Retina (tissue), 1 donor: ENCODE measurements at regions not wholly inside any gene's neighbourhood (a gene's known extent, or its start where the extent isn't known, plus 50 kb on each side); places are given as distances from the start of the nearest gene placed in this dataset.

Experiments used
- DNase-seq: peaks from one replicate; pipeline ENCODE4 v3.0.0-alpha.2; 2016

DNA sequence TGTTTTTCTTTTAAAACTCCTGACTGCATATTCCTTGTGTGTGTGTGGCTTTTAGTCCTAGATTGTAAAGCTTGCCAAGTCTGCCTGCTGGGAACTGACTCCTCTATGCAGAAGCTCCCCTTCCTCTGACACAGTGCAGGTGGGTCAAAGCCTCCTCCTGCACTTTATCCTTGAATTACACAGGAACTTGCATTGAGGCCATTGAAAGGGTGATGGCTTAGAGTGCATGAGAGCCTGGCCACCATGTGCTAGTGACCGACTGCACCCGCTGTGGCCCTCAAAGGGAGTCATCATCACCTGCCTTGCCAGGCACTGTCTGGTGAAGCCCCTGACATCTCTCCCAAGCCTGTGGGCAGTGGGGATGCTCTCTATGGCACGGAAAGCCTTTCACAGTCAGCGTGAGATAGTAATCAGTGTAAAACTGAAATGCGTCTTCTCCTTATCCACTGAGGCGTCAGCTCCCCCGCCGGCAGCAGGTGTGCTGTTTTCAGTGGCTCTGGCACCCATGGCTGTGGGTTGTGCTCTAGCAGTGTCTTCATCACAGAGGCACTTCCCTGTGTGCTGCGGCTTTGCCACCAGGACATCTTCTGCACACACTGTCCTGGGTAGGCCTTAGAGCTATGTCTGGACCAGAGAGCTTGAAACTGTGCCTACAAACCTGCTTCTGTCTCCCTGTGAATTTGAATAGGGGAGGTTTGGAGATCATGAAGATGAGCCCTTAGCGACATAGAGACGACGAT is 87.9 kb downstream of the THBS2 start:
- DNase-seq: no peak

DNA sequence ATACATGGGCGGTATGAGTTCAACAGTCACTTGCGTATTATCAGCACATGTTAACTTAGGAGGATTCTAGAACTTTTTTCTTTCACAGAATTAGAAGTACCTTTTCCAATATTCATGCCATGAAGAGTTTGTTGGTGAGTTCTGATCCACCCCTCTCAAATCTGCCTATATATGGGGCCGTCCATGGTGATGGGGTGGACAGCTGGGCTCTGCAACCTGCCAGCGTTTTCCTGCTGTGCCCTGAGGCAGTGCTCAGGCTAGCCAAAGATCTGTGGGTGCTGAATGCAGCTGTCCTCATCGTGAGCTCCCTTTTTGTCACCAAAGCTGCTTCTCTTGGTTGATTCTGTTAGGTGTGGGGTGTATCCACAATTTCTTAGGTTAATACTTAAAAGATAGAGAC is 88.7 kb downstream of the THBS2 start:
- no peak for DNase-seq

DNA sequence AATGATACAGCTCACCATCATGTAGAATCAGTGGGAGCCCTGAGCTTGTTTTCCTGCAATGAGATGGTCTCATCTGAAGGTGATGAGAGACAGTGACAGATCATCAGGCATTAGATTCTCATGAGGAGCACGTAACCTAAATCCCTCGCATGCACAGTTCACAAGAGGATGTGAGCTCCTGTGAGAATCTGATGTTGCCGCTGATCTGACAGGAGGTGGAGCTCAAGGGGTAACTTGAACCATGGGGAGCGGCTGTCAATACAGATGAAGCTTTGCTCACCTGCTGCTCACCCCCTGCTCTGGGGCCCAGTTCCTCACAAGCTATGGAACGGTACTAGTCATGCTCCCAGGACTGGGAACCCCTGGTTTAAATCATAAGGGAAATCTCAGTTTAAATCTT is 89.2 kb downstream of the THBS2 start:
- DNase-seq: no peak

GRCh38 chr6:169163411-169163901 is 90.2 kb downstream of the THBS2 start:
- DNase-seq: no peak

GRCh38 chr6:169162752-169163407 is 90.8 kb downstream of the THBS2 start:
- DNase-seq: no peak

DNA sequence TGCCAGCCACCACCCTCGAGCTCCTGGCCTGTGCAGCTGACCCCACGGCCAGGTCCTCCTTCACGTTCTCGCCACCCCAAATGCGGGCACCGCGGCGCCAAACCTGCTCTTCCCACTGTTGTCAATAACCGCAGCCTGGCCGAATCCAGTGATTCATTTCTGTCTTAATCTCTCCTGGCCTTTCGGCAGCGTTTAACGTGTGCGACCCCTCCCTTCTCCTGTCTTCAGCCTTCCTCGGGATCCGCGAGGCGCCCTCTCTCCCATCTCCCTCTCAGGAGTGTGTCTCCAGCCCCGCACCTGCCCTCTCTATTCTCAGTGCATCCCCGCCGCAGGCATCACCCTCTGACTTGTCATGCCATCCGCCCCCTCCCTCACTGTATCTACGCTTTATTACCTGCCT is 91.4 kb downstream of the THBS2 start:
- DNase-seq: no peak

- no peak for DNase-seq
Measured at GRCh38 chr6:169161572-169162167, 92.0 kb downstream of the THBS2 start.

DNA sequence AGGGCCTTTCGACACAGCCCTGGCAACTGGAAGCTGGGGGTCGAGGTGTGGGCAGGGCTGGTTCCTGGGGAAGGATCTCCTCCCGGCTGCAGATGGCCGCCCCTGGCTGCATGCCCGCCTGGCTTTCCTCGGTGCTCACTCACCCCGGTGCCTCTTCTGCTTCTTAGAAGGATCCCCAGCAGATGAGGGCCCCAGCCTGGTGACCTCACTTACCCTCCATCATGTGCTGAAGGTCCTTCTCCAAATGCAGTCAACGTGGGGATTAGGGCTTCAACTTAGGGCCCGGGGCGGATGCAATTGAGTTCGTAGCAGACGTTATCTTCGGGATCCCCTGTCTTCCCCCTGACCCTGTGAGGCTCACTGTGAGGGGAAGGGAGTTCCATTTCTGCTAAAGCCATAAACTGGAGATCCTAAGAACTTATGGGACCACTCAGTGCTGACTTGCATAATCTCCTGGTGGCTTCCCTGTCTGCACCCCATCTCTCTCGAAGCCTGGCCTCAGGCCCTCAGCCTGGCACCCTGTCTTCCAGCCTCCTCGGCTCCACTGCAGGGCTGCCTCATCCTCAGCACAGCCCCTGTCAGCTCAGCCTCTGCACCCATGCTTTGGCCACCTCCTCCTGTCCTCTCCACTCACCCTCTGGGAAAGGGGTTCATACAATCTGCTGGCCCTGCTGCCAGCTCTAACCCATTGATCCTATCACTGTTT is 92.6 kb downstream of the THBS2 start:
- DNase-seq: no peak

DNA sequence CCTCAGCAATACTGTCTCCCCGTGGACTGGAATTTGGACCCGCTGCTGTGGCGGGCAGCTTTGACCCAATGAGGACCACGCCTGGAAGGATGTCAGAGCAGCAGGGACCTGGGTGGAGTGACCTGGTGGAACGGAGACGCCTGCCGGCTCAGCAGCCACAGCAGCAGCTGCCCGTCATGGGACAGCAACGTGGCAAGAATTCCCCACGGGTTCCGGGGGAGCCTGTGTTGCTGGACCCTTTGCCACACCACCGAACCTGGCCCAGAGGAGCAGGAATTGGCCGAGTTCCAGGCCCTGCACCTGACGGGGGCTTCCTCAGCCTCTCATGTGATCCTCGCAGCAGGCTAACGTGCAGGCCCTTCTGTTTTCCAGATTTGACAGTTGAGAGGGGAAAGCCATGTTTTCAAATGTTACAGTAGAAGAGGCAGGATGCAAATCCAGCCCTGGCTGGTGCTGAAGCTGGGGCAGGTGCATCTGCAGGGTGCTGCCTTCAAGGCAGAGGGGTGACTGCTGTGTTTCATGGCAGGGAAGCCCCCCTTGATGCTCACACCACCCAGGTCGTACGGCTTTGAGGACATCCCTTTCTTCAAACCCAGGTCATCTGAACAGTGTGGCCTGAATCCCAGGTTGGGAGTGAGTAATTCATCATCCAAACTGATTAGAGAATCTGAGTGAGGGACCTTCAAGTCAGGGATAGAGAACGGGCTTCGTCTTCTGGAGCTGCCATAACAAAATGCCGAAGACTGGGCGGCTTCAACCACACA is 93.4 kb downstream of the THBS2 start:
- no peak for DNase-seq

DNA sequence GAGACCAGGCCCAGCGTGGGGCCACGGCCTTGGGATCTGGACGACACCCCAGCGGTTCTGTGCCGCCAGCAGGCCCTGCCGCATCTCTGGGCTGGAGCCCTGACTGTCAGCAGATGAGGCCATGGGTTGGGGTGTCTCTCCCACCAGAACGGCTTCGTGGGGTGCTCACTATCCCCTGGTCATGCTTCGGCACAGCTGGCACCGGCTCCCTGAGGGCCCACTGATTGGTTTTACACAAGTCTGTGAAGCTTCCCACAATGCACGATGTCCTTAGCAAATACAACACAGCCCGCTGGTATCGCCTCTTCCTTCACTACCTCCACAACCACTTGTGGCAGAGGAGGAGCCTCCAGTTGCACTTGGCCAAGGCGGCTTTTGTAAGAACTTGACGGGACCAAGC is 94.3 kb downstream of the THBS2 start:
- no peak for DNase-seq

DNA sequence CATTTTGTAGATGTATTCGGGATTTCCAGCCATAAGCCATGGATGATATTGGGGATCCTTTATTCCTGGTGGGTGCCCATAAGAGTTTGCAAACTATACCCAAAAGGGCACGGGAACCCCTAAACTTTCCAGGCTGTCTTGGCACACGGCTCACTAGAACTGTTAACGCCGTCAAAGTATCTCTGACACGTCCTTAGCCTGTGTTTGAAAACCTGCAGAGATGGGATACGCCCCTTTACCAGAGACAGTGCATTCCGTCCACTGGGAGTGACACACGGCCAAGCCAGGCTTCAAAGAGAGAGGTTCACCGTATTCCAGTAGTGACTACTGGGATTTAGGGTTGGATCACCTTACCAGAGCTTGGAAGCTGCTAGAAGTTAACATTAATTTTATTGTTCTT is 95.0 kb downstream of the THBS2 start:
- DNase-seq: no peak

DNA sequence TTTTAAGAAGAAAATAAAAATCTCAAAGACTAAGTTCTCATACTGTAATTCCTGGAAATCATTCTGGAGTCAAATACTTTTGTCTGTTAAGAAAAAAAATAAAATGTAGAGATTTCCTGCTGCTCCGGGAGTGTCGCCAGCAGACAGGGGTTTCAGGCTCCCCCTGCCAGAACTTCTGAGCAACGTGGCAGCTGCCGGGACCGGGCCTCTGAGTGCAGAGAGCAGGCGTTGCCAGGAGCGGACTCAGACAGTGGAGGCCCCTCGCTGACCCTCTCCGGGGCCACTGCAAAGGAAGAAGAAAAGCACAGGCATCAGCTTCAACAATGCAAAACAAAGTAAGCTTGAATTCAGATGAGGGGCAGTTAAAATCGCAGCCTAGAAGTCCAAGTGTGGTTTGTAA is 95.5 kb downstream of the THBS2 start:
- DNase-seq: peak; percentile 54

DNA sequence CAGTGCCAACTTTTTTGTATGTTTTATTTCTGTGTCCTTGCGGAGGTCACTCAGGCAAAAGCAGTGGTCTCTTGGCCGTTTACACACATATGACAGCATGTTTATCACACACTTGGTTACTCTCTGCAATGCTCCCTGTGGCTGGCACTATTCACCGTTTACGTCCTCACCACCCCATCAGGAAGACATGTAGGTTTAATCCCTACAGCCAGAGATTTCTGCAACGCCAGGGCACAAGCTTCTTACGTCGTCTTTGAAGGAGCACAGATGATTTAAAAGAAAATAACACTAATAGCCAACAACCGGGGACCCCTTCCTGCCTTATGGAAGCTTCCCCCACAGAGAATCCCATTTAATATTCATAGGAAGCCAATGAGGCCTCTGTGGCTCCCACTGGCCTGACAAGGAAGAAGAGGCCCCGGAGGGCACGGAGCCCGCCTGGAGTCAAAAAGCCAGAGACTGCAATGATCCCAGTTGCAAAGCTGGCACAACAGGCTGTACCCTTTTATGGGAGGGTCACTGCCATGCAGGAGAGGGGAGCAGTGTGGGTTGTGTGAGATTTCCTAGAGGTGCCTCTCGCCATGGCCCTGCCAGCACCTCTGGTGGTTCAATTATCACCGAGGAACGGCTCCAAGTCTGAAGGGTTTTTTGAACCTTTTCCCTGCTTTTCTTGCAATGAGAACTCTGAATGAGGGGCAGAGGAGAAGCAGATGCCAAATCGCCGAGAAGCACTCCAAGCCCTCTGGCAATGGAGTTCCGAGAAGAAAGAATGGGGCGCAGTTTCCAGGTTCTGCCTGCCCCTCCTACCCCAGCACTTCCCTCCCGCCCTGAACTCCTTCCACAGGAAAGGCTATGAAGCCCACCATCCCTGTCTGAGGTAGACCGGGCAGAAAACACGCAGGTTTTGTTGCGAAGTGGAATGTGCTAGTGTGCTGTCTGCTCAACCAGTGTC is 96.2 kb downstream of the THBS2 start:
- no peak for DNase-seq

DNA sequence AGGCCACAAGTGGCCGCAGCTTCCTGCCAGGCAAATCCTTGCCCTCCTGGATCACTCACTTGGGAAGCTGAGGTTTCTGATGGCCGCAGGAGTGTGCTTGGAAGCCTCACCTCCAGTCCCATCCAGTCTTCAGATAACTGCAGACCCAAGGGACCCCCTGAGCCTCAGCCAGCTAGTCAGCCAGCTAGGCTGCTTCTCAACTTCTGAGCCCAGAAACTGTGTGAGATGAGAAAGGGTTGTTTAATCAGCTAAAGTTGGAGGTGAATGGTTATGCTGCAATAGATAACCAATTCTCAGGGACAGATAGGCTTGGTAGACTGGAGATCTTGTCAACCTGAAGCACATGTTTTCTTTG is 96.9 kb downstream of the THBS2 start:
- no peak for DNase-seq

DNA sequence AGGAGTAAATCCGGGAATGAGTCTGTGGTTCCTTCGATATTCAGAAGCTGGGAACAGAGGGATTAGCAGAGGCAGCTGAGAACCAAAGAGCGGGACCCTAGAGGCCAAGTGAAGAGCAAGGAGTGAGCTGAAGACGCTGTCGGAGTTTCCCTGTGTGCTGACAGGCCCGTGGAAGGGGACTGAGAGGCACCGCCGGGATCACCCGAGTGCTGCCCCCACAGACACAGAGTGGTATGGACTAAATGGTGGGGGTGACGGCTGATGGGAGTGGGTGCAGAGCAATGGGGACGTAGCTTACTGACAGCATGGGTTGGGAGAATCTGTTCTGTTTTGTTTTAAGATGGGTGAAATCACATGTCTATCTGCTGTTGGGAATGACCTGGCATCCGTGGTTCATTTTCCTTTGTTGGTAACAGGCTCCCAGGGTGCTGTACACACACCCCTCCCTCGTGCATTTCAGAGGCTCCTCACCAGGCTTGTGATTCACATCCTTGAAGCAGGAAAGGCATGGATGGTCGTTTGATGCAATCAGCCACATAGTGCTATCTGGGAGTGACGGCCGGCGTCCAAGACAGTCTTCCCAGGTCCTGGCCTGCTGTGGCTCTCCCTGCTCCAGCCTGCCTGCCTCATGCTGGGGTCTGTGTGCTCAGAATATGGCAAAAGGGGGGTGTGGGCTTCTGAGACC is 97.4 kb downstream of the THBS2 start:
- no peak for DNase-seq

DNA sequence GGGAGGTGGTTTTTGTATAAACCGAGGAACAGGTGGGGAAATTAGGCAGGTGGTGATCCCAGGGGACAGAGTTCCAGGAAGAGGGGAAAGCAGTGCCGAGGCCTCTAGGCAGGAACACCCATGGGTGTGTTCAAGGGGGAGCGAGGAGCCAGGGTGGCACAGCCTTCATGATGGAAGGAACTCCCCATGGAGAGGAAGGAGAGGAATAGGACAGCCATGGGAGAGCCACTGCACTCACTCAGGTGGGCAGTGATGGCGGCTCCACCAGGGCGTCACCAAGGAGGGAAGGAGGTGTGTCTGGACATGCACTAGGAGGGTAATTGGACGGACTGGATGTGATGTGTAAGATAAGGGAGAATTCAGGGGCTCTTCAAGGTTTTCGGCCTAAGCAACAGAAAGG is 98.2 kb downstream of the THBS2 start:
- no peak for DNase-seq

DNA sequence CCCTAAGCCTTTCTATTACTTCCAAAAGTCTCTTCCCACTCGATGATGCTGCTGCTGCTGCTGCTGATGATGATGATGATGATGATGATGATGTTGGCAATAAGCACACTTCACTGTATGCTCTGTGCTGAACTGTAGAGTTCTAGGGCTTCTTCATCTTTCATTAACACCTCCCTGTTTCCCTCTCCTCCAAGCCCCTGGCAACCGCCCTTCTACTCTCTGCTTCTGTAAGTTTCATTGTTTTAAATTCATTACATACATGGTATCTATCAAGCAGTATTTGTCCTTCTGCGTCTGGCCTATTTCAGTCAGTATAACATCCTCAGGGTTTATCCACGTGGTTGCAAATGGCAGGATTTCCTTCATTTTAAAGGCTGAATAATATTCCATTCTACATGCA is 100.2 kb downstream of the THBS2 start:
- no peak for DNase-seq

- DNase-seq: no peak
Measured at GRCh38 chr6:169146521-169146920, 107.1 kb downstream of the THBS2 start.

- no peak for DNase-seq
Measured at GRCh38 chr6:169145991-169146501, 107.6 kb downstream of the THBS2 start.

GRCh38 chr6:169145496-169145895 is 108.2 kb downstream of the THBS2 start:
- no peak for DNase-seq

DNA sequence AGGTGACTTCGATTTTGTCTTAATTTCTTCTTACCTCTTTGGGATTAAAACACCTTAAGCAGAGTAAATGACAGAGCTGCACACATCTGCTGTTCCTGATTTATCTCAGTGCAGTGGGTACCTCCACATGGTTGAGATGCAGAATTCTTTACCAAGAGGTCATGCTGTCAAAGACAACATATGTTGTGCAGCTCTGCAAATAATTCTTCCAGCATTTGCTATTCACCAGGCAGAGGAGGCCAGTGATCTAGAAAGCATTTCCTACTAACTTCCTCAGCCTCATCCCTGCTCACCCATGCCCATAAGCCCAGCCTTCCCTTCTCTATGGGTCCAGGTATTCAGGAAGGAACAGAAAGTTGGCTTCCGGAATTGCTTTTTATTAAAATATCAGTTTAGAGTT is 109.3 kb downstream of the THBS2 start:
- DNase-seq: no peak
